HG03460 (cell line): ENCODE measurements at regions not wholly inside any gene's neighbourhood (a gene's known extent, or its start where the extent isn't known, plus 50 kb on each side); places are given as distances from the start of the nearest gene placed in this dataset.

ENCODE experiments used
- ATAC-seq: cut with Tn5 transposase; IDR thresholded peaks from one replicate; pipeline ENCODE4 v1.9.1; 2021; ENCODE audit not compliant: unreplicated experiment

- no peak for ATAC-seq
These were observed 282.9 kb downstream of the SOX9 start for GRCh38 chr17:72403713-72404209.

GRCh38 chr17:72404872-72405271 lies 284.1 kb downstream of the SOX9 start:
- no peak for ATAC-seq

- ATAC-seq, result no peak
These were observed 284.9 kb downstream of the SOX9 start for GRCh38 chr17:72405662-72406230.

GRCh38 chr17:72406498-72406897 lies 285.7 kb downstream of the SOX9 start:
- ATAC-seq, result no peak

GRCh38 chr17:72407336-72407909 lies 286.6 kb downstream of the SOX9 start:
- ATAC-seq, result peak; percentile 71

- no peak for ATAC-seq
These were observed 287.1 kb downstream of the SOX9 start for GRCh38 chr17:72407931-72408330.

- ATAC-seq, result no peak
These were observed 287.8 kb downstream of the SOX9 start for GRCh38 chr17:72408641-72409040.

- ATAC-seq, result no peak
These were observed 288.7 kb downstream of the SOX9 start for GRCh38 chr17:72409405-72410002.

GRCh38 chr17:72411124-72411563 lies 290.3 kb downstream of the SOX9 start:
- ATAC-seq, result no peak

GRCh38 chr17:72412650-72413076 lies 291.8 kb downstream of the SOX9 start:
- no peak for ATAC-seq

GRCh38 chr17:72413077-72414031 lies 292.5 kb downstream of the SOX9 start:
- ATAC-seq, result no peak

- no peak for ATAC-seq
These were observed 293.2 kb downstream of the SOX9 start for GRCh38 chr17:72414032-72414396.

- ATAC-seq, result no peak
These were observed 294.4 kb downstream of the SOX9 start for GRCh38 chr17:72414967-72415853.

GRCh38 chr17:72416054-72416675 lies 295.3 kb downstream of the SOX9 start:
- ATAC-seq, result no peak

GRCh38 chr17:72416905-72417304 lies 296.1 kb downstream of the SOX9 start:
- ATAC-seq, result no peak

GRCh38 chr17:72417627-72418026 lies 296.8 kb downstream of the SOX9 start:
- ATAC-seq, result no peak

- ATAC-seq, result peak; percentile 44
These were observed 299.3 kb downstream of the SOX9 start for GRCh38 chr17:72419866-72420774.

- ATAC-seq, result no peak
These were observed 299.9 kb downstream of the SOX9 start for GRCh38 chr17:72420775-72421127.
